ENCODE measurements at regions not wholly inside any gene's neighbourhood (a gene's known extent, or its start where the extent isn't known, plus 50 kb on each side); places are given as distances from the start of the nearest gene placed in this dataset.

DNA sequence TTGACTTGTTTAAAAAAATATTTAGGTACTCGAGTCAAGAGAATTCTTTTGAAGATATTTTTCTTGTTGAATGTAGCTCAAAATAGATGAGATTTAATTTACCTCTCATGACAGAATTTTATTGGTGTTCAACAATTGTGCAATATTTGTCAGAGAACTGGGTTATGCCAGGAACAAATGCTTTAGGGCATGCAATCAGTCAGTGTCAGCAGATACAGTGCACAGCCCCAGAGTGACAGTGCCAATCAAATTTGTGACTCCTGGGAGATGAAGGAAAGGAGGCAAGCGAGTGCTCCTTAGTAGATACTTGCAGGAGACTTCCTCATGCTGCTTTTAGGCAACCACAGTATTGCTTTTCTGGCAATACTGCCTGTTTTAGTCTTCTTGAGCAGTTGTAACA lies 81.2 kb upstream of the DSEL start:
- TF ChIP-seq, protein P1, sequence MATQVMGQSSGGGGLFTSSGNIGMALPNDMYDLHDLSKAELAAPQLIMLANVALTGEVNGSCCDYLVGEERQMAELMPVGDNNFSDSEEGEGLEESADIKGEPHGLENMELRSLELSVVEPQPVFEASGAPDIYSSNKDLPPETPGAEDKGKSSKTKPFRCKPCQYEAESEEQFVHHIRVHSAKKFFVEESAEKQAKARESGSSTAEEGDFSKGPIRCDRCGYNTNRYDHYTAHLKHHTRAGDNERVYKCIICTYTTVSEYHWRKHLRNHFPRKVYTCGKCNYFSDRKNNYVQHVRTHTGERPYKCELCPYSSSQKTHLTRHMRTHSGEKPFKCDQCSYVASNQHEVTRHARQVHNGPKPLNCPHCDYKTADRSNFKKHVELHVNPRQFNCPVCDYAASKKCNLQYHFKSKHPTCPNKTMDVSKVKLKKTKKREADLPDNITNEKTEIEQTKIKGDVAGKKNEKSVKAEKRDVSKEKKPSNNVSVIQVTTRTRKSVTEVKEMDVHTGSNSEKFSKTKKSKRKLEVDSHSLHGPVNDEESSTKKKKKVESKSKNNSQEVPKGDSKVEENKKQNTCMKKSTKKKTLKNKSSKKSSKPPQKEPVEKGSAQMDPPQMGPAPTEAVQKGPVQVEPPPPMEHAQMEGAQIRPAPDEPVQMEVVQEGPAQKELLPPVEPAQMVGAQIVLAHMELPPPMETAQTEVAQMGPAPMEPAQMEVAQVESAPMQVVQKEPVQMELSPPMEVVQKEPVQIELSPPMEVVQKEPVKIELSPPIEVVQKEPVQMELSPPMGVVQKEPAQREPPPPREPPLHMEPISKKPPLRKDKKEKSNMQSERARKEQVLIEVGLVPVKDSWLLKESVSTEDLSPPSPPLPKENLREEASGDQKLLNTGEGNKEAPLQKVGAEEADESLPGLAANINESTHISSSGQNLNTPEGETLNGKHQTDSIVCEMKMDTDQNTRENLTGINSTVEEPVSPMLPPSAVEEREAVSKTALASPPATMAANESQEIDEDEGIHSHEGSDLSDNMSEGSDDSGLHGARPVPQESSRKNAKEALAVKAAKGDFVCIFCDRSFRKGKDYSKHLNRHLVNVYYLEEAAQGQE (IDR thresholded peaks at IDR 0.05; ENCODE audit: insufficient read depth in 1 of 2, low read depth in 2 of 2, low read length in 2 of 2): no peak
- TF ChIP-seq FOXP2 (optimal IDR thresholded peaks at IDR 0.05; ENCODE audit: borderline replicate concordance, extremely low read depth, extremely low read length, insufficient read depth) (no peak), POLR2AphosphoS5 (IDR thresholded peaks at IDR 0.05; ENCODE audit: low read depth, low read length) (no peak), SIN3A (IDR thresholded peaks at IDR 0.05; ENCODE audit: borderline replicate concordance, insufficient read depth, low read length) (no peak), TAF1 (IDR thresholded peaks at IDR 0.05; ENCODE audit: borderline replicate concordance, insufficient read depth, low read length) (no peak)

DNA sequence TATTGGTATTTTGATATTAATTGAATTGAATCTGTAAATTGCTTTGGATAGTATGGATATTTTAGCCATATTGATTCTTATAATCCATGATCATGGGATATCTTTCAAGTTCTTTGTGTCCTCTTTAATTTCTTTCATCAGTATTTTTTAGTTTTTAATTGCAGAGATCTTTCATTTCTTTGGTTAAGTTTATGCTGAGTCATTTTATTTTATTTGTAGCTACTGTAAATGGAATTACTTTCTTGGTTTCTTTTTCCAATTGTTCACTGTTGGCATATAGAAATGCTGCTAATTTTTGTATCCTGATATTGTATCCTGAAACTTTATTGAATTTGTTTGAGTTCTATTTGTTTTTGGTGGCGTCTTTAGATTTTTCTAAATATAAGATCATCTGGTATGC lies 79.5 kb upstream of the DSEL start:
- no peak for TF ChIP-seq SIN3A (IDR thresholded peaks at IDR 0.05; ENCODE audit: borderline replicate concordance, insufficient read depth, low read length)
- no peak for TF ChIP-seq POLR2AphosphoS5 (IDR thresholded peaks at IDR 0.05; ENCODE audit: low read depth, low read length)
- TF ChIP-seq TAF1 (IDR thresholded peaks at IDR 0.05; ENCODE audit: borderline replicate concordance, insufficient read depth, low read length): no peak
- TF ChIP-seq FOXP2 (optimal IDR thresholded peaks at IDR 0.05; ENCODE audit: borderline replicate concordance, extremely low read depth, extremely low read length, insufficient read depth): no peak
- TF ChIP-seq, protein P1 (IDR thresholded peaks at IDR 0.05; ENCODE audit: insufficient read depth in 1 of 2, low read depth in 2 of 2, low read length in 2 of 2): no peak

DNA sequence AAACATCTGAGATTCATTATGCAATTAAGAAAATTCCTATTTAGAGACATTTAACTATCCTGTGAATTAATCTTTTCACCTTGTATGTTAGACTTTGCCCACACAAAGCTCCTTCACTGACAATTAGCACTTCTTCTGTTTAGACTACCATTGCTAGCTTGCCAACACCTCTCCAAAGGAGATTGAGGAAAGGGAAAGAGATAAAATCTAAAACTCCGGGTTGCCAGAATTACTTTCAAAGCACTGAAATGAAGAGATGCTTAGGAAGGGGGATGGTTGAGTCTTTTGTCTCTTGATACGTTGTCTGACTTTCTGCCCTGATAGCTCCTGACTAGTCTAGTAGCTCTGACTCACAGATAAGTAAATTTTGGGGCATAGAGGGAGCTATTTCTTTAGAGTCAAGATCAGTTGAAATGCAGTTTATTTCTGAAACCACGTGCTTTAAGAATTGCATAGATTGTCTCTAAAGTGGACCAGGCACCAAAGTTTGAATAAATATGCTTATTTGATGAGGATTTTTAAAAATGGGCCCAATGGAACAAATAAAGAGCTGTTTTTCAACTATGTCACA lies 74.1 kb upstream of the DSEL start:
- TF ChIP-seq FOXP2 (optimal IDR thresholded peaks at IDR 0.05; ENCODE audit: borderline replicate concordance, extremely low read depth, extremely low read length, insufficient read depth): no peak
- no peak for TF ChIP-seq TAF1 (IDR thresholded peaks at IDR 0.05; ENCODE audit: borderline replicate concordance, insufficient read depth, low read length)
- TF ChIP-seq, protein P1 (IDR thresholded peaks at IDR 0.05; ENCODE audit: insufficient read depth in 1 of 2, low read depth in 2 of 2, low read length in 2 of 2): no peak
- no peak for TF ChIP-seq SIN3A (IDR thresholded peaks at IDR 0.05; ENCODE audit: borderline replicate concordance, insufficient read depth, low read length)
- no peak for TF ChIP-seq POLR2AphosphoS5 (IDR thresholded peaks at IDR 0.05; ENCODE audit: low read depth, low read length)

DNA sequence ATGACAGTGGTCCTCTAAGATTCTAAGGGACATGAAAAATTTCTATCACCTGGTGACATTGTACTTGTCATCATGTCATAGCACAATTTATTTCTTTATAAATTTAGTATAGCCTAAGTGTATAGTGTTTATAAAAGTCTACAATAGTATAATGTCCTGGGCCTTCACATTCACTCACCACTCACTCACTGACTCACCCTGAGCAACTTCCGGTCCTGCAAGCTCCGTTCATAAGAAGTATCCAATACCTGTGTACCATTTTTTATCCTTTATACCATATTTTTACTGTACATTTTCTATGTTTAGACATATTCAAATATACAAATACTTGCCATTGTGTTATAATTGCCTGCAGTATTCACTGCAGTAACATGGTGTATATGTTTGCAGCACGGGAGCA lies 72.8 kb upstream of the DSEL start:
- TF ChIP-seq, protein P1 (IDR thresholded peaks at IDR 0.05; ENCODE audit: insufficient read depth in 1 of 2, low read depth in 2 of 2, low read length in 2 of 2): no peak
- TF ChIP-seq TAF1 (IDR thresholded peaks at IDR 0.05; ENCODE audit: borderline replicate concordance, insufficient read depth, low read length): no peak
- TF ChIP-seq POLR2AphosphoS5 (IDR thresholded peaks at IDR 0.05; ENCODE audit: low read depth, low read length): no peak
- no peak for TF ChIP-seq FOXP2 (optimal IDR thresholded peaks at IDR 0.05; ENCODE audit: borderline replicate concordance, extremely low read depth, extremely low read length, insufficient read depth)
- no peak for TF ChIP-seq SIN3A (IDR thresholded peaks at IDR 0.05; ENCODE audit: borderline replicate concordance, insufficient read depth, low read length)
